Ovary (tissue), 7 donors: ENCODE measurements at regions not wholly inside any gene's neighbourhood (a gene's known extent, or its start where the extent isn't known, plus 50 kb on each side); places are given as distances from the start of the nearest gene placed in this dataset.

Source experiments
- DNase-seq, 5 donors: peaks; one replicate each; pipeline ENCODE4 v3.0.0-alpha.2; 2019 to 2020
- H3K27ac ChIP-seq, 2 donors: fragments of 200-600 bp; one replicate each; pipeline versions ENCODE4 v1.5.1 to v1.8.0; 2019 to 2022
- H3K27me3 ChIP-seq: fragments of 200-600 bp; one replicate; pipeline ENCODE4 v1.8.0; 2022
- H3K36me3 ChIP-seq: fragments of 200-600 bp; sonication (generic); one replicate; pipeline ENCODE4 v1.5.1; 2019
- H3K4me1 ChIP-seq: one replicate; pipeline ENCODE4 v1.8.1; 2013; ENCODE audit warnings: mild to moderate bottlenecking, moderate library complexity; ENCODE audit not compliant: insufficient read depth
- H3K4me3 ChIP-seq: fragments of 200-600 bp; sonication (generic); one replicate; pipeline ENCODE4 v1.5.1; 2017
- H3K9me3 ChIP-seq, 2 donors: fragments of 200-600 bp in 1 of 2; sonication (generic) in 1 of 2; one replicate each; pipeline versions ENCODE4 v1.5.1 to v1.8.1; 2013 to 2019; ENCODE audit warnings: mild to moderate bottlenecking in 1 of 2, moderate library complexity in 1 of 2
- EP300 ChIP-seq: sonication (generic); formaldehyde crosslinking; IDR thresholded peaks from one replicate; pipeline ENCODE4 v1.6.1; 2017; ENCODE audit warnings: antibody characterized with exemption
- POLR2A ChIP-seq: fragments of 450-650 bp; IDR thresholded peaks from one replicate; pipeline ENCODE4 v1.6.1; 2017; ENCODE audit warnings: antibody characterized with exemption, mild to moderate bottlenecking, moderate library complexity
- WGBS, 3 donors: extraction: QIAGEN DNeasy Blood & Tissue Kit in 1 of 3; methylation state at CpG; one replicate each; pipeline versions ENCODE4 v1.1.5 to v1.1.7; 2013 to 2017; 5-methylcytosine and 5-hydroxymethylcytosine counted together
- intact Hi-C, 4 donors: fragments of 100-400 bp; cut with DNase I; formaldehyde crosslinking; loops; one replicate each; pipeline versions ENCODE4 v1.11.0 to v1.15.1; 2022 to 2023
- TF ChIP-seq, protein P1 (sequence below), 3 donors: fragments of 450-650 bp in 2 of 3; fragments of 200-600 bp in 1 of 3; IDR thresholded peaks; one replicate each; pipeline versions ENCODE4 v1.5.1 to v1.8.0; 2016 to 2022; ENCODE audit warnings: antibody characterized with exemption in 3 of 3, mild to moderate bottlenecking in 1 of 3
- donor health status: DM: no; HTN: no; CAD: no; lungs with moderate emphysema.
- donor health status: DM: no; HTN: no; CAD: no.
- donor health status: Bipolar disorder and iron deficiency.
- donor health status: DM: no; HTN: no; CAD: no.
- donor health status: DM: yes; HTN: yes; CAD: no.

DNA sequence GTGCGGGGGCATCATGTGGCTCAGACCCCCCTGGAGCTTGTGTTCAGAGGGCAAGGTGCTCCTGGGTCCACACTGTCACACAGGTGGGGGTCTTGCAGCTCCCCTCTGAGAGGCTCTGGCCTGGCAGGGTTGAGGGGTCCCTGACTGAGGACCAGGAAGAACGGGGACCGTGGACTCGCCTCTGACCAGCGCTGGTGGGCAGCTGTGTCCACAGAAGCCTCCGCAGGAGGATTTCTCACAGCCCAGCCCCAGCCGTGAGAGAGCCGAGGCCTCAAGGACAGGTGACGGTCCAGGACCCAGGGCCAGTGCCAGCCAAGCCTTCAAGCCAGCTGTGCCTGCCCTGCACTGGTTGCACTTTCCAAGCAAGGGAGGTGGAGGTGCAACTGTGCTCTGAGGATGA is 63.5 kb upstream of the TTC34 start:
- no peaks in the 10 kb centered on the region for H3K9me3 ChIP-seq
- H3K36me3 ChIP-seq: no peaks in the 10 kb centered on the region
- no peak overlapping the region for H3K27ac ChIP-seq
- TF ChIP-seq, protein P1, sequence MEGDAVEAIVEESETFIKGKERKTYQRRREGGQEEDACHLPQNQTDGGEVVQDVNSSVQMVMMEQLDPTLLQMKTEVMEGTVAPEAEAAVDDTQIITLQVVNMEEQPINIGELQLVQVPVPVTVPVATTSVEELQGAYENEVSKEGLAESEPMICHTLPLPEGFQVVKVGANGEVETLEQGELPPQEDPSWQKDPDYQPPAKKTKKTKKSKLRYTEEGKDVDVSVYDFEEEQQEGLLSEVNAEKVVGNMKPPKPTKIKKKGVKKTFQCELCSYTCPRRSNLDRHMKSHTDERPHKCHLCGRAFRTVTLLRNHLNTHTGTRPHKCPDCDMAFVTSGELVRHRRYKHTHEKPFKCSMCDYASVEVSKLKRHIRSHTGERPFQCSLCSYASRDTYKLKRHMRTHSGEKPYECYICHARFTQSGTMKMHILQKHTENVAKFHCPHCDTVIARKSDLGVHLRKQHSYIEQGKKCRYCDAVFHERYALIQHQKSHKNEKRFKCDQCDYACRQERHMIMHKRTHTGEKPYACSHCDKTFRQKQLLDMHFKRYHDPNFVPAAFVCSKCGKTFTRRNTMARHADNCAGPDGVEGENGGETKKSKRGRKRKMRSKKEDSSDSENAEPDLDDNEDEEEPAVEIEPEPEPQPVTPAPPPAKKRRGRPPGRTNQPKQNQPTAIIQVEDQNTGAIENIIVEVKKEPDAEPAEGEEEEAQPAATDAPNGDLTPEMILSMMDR (IDR thresholded peaks at IDR 0.05): no peak
- no peak for TF ChIP-seq EP300
- TF ChIP-seq POLR2A: no peak
- H3K4me1 ChIP-seq: no peaks in the 10 kb centered on the region
- WGBS, 3 donors: 63 to 83% (median 73%) methylated on average over 8 to 9 of the region's 9 CpGs
- intact Hi-C loops: no loop called here
- DNase-seq: no peak
- H3K4me3 ChIP-seq: no peak overlapping the region
- H3K27me3 ChIP-seq: no peaks in the 10 kb centered on the region

DNA sequence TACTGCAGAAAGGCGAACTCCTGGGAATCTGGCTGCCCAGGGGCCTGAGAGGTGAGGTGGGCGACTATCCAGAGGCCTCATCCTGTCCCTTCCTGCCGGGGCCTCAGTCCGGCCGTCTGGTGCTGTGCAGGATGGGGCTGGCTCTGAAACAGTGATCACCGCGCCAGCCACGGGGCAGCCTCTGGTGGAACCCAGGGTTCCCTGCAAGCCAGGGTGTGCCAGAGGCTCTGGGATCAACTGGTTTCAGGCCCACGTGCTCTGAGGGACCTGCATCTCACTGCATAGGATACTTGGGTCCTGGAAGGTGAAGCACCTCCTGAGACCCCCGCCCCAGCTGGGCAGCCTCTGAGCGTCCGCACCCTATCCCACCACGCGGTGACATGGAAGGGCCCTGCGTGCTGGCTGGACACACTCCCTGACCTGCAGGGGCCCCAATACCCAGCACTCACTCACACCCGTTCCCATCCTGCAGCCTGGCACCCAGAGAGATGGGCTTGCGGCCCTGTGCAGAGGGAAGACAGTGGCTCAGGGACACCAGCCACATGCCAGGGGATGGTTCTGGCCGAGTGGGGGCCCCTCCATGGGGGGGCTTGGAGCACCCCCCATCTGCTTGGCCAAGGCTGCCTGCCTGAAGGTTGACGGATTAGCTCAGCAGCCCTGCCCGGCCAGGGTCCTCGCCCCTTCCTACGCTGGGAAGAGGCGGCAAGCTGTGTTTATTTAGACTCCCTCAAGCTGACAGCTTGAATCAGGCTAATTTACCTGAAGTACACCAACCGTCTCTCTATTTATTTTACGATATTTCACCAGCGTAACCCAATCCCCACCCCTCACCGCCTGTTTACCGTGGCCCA is 64.3 kb upstream of the TTC34 start:
- Histone ChIP-seq H3K27ac (no peak overlapping the region), H3K4me1 (no peaks in the 10 kb centered on the region), H3K36me3 (no peaks in the 10 kb centered on the region), H3K4me3 (no peak overlapping the region), H3K9me3 (no peaks in the 10 kb centered on the region), H3K27me3 (no peaks in the 10 kb centered on the region)
- WGBS, 3 donors: 56 to 72% (median 67%) methylated on average over 24 to 28 of the region's 28 CpGs
- DNase-seq: no peak
- TF ChIP-seq EP300 (no peak), POLR2A (no peak)
- TF ChIP-seq, protein P1 (IDR thresholded peaks at IDR 0.05): no peak
- intact Hi-C loops: no loop called here

DNA sequence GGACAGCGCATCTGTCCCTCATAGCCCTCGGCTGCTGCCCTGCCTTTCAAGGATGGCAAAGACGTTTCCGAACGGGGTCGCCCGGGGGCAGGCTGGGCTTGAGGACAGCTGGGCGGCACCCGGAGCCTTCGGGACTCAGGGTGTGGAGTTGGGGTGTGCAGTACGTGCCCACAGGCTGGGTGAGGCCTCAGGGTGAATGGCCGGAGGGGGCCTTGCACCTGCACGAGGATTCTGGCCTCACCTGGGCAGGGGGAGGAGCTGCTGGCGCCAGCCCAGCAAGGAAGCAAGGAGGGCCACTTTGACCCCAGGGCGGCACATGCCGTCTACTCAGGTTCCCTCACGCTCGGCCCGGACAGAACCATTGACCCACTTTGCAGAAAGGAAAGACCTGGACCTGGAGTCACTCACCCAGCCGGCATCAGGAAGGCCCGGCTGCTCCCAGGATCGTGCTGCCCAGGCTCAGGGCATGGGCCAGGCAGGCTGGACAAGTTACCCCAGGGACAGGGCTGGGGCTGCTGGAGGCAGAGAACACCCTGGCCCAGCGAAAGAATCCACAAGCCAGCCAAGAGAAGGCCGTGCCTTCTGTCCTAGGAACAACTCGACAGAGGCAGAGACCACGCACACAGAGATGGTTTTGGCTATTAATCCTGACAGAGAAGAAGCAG is 65.1 kb upstream of the TTC34 start:
- H3K4me1 ChIP-seq: no peaks in the 10 kb centered on the region
- 45 to 50% (median 50%) methylated on average over 24 to 26 of the region's 26 CpGs for WGBS, 3 donors
- H3K9me3 ChIP-seq: peaks cover 0 to 4% of the 10 kb centered on the region in 2 donors
- DNase-seq: no peak
- no peaks in the 10 kb centered on the region for H3K36me3 ChIP-seq
- H3K27me3 ChIP-seq: no peaks in the 10 kb centered on the region
- H3K27ac ChIP-seq: no peak overlapping the region
- TF ChIP-seq POLR2A (no peak), EP300 (no peak)
- TF ChIP-seq, protein P1 (IDR thresholded peaks at IDR 0.05): no peak
- no peak overlapping the region for H3K4me3 ChIP-seq
- intact Hi-C loops: no loop called here

DNA sequence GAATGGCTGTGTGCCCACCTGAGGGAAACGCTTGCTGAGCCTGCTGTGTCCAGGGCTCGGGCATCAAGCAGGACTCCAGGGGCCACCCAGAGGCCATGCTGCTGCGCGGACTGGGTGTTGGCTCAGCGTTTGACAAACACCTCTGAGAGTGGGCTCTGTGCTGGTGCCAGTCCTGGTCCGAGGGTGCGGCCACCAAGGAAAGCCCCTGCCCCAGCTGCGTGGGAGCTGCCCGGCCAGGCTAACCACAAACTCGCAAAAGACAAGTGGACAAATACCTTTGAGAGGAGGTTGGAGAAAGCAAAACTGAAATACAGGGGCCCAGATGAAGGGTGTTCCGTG is 65.6 kb upstream of the TTC34 start:
- TF ChIP-seq, protein P1 (IDR thresholded peaks at IDR 0.05): no peak
- no peak for TF ChIP-seq POLR2A
- no peak for TF ChIP-seq EP300
- Histone ChIP-seq H3K4me3 (no peak overlapping the region), H3K27ac (no peak overlapping the region), H3K9me3 (peaks cover 0 to 4% of the 10 kb centered on the region in 2 donors), H3K4me1 (no peaks in the 10 kb centered on the region), H3K36me3 (no peaks in the 10 kb centered on the region), H3K27me3 (no peaks in the 10 kb centered on the region)
- 50 to 64% (median 53%) methylated on average over 11 of the region's 11 CpGs for WGBS, 3 donors
- intact Hi-C loops: no loop called here
- DNase-seq: no peak
